Suprapubic skin (tissue), 4 donors: ENCODE measurements at regions not wholly inside any gene's neighbourhood (a gene's known extent, or its start where the extent isn't known, plus 50 kb on each side); places are given as distances from the start of the nearest gene placed in this dataset.

Experiments
- POLR2A ChIP-seq, 2 donors: fragments of 450-650 bp; IDR thresholded peaks; one replicate each; pipeline ENCODE4 v1.6.1; 2017; ENCODE audit warnings: antibody characterized with exemption in 2 of 2, mild to moderate bottlenecking in 2 of 2, moderate library complexity in 2 of 2
- POLR2AphosphoS5 ChIP-seq, 3 donors: sonication (generic); formaldehyde crosslinking; IDR thresholded peaks; one replicate each; pipeline ENCODE4 v1.6.1; 2017; ENCODE audit warnings: antibody characterized with exemption in 3 of 3
- TF ChIP-seq, protein P1 (sequence below), 2 donors: fragments of 200-600 bp in 1 of 2; fragments of 450-650 bp in 1 of 2; sonication (generic) in 1 of 2; IDR thresholded peaks; one replicate each; pipeline ENCODE4 v1.5.1; 2016 to 2019; ENCODE audit warnings: antibody characterized with exemption in 2 of 2, mild to moderate bottlenecking in 1 of 2, moderate library complexity in 1 of 2

DNA sequence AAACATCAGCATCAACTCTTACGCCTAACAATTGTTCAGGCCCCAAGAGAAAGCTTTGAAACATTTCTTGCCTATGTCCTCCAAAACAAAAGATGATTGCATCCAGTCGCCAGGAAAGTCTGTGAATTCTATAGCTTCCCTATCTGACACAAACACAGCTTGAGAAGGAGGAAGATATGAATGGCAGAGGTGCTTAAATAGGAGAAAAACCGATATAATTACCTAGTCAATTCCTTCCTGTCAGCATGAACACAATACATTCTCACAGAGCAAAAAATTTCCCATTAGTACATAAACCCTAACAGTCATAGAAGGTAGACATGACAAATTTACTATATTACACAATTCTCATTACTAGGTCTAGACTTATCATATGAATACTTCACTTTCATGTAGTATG lies 326.5 kb downstream of the CGGBP1 start:
- TF ChIP-seq, protein P1, sequence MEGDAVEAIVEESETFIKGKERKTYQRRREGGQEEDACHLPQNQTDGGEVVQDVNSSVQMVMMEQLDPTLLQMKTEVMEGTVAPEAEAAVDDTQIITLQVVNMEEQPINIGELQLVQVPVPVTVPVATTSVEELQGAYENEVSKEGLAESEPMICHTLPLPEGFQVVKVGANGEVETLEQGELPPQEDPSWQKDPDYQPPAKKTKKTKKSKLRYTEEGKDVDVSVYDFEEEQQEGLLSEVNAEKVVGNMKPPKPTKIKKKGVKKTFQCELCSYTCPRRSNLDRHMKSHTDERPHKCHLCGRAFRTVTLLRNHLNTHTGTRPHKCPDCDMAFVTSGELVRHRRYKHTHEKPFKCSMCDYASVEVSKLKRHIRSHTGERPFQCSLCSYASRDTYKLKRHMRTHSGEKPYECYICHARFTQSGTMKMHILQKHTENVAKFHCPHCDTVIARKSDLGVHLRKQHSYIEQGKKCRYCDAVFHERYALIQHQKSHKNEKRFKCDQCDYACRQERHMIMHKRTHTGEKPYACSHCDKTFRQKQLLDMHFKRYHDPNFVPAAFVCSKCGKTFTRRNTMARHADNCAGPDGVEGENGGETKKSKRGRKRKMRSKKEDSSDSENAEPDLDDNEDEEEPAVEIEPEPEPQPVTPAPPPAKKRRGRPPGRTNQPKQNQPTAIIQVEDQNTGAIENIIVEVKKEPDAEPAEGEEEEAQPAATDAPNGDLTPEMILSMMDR (IDR thresholded peaks at IDR 0.05) = no peak
- TF ChIP-seq POLR2A (IDR thresholded peaks at IDR 0.05) (no peak), POLR2AphosphoS5 (IDR thresholded peaks at IDR 0.05) (no peak)
